ENCODE measurements at regions not wholly inside any gene's neighbourhood (a gene's known extent, or its start where the extent isn't known, plus 50 kb on each side); places are given as distances from the start of the nearest gene placed in this dataset.

GRCh38 chr14:22449600-22449905 is 139.5 kb downstream of the DAD1 start:
- TF ChIP-seq EZH2 (IDR thresholded peaks at IDR 0.05; ENCODE audit: low read length) = no peak
- no peak for TF ChIP-seq CTCF (optimal IDR thresholded peaks at IDR 0.05 in 1 of 3, IDR thresholded peaks at IDR 0.05 in 1 of 3, conservative IDR thresholded peaks at IDR 0.05 in 1 of 3; ENCODE audit: extremely low read depth in 1 of 3, insufficient read depth in 2 of 3, low read length in 3 of 3)
- Histone ChIP-seq H3K4me2 (ENCODE audit: control insufficient read depth, extremely low read depth, insufficient read depth, low read depth, low read length) (no peak overlapping the region), H2AFZ (ENCODE audit: control insufficient read depth, low read length) (no peak overlapping the region), H3K27ac (ENCODE audit: control insufficient read depth, insufficient read depth, low read length) (no peak overlapping the region), H3K9me1 (ENCODE audit: control insufficient read depth, extremely low read depth, insufficient read depth, low read length) (no peaks in the 10 kb centered on the region), H3K4me3 (ENCODE audit: control insufficient read depth in 2 of 3, extremely low read depth in 1 of 3, insufficient read depth in 2 of 3, low read depth in 1 of 3, low read length in 3 of 3) (no peak overlapping the region), H3K4me1 (ENCODE audit: control insufficient read depth, extremely low read depth, insufficient read depth, low read length) (no peaks in the 10 kb centered on the region), H3K79me2 (ENCODE audit: control insufficient read depth, insufficient read depth, low read length) (no peaks in the 10 kb centered on the region), H3K36me3 (ENCODE audit: control insufficient read depth in 2 of 2, extremely low read depth in 1 of 2, insufficient read depth in 2 of 2, low read length in 2 of 2) (no peaks in the 10 kb centered on the region), H3K9me3 (ENCODE audit: control insufficient read depth, low read depth, low read length) (no peaks in the 10 kb centered on the region), H4K20me1 (ENCODE audit: control insufficient read depth, extremely low read depth, insufficient read depth, low read length) (no peaks in the 10 kb centered on the region), H3K27me3 (ENCODE audit: control insufficient read depth, extremely low read depth, insufficient read depth, low read length) (peaks cover 22% of the 10 kb centered on the region), H3K9ac (ENCODE audit: control insufficient read depth, extremely low read depth, insufficient read depth, low read length) (no peak overlapping the region)
- dilution Hi-C loops (cut with MboI; ENCODE audit: extremely low pct_ligation_motif_present, low sequenced_read_pairs) = no loop called here
- no peak for FAIRE-seq
- DNase-seq (ENCODE audit: low read depth, low spot score) = no peak

- Histone ChIP-seq H3K9me1 (ENCODE audit: control insufficient read depth, extremely low read depth, insufficient read depth, low read length) (no peaks in the 10 kb centered on the region), H4K20me1 (ENCODE audit: control insufficient read depth, extremely low read depth, insufficient read depth, low read length) (no peaks in the 10 kb centered on the region), H3K9ac (ENCODE audit: control insufficient read depth, extremely low read depth, insufficient read depth, low read length) (no peak overlapping the region), H3K4me2 (ENCODE audit: control insufficient read depth, extremely low read depth, insufficient read depth, low read depth, low read length) (no peak overlapping the region), H3K4me1 (ENCODE audit: control insufficient read depth, extremely low read depth, insufficient read depth, low read length) (no peaks in the 10 kb centered on the region), H3K4me3 (ENCODE audit: control insufficient read depth in 2 of 3, extremely low read depth in 1 of 3, insufficient read depth in 2 of 3, low read depth in 1 of 3, low read length in 3 of 3) (no peak overlapping the region), H2AFZ (ENCODE audit: control insufficient read depth, low read length) (no peak overlapping the region), H3K36me3 (ENCODE audit: control insufficient read depth in 2 of 2, extremely low read depth in 1 of 2, insufficient read depth in 2 of 2, low read length in 2 of 2) (no peaks in the 10 kb centered on the region), H3K79me2 (ENCODE audit: control insufficient read depth, insufficient read depth, low read length) (no peaks in the 10 kb centered on the region), H3K27me3 (ENCODE audit: control insufficient read depth, extremely low read depth, insufficient read depth, low read length) (peaks cover 22% of the 10 kb centered on the region), H3K9me3 (ENCODE audit: control insufficient read depth, low read depth, low read length) (no peaks in the 10 kb centered on the region), H3K27ac (ENCODE audit: control insufficient read depth, insufficient read depth, low read length) (no peak overlapping the region)
- DNase-seq (ENCODE audit: low read depth, low spot score) (no peak), FAIRE-seq (no peak)
- dilution Hi-C loops (cut with MboI; ENCODE audit: extremely low pct_ligation_motif_present, low sequenced_read_pairs) = no loop called here
- no peak for TF ChIP-seq EZH2 (IDR thresholded peaks at IDR 0.05; ENCODE audit: low read length)
- TF ChIP-seq CTCF (optimal IDR thresholded peaks at IDR 0.05 in 1 of 3, IDR thresholded peaks at IDR 0.05 in 1 of 3, conservative IDR thresholded peaks at IDR 0.05 in 1 of 3; ENCODE audit: extremely low read depth in 1 of 3, insufficient read depth in 2 of 3, low read length in 3 of 3) = no peak
Measured at GRCh38 chr14:22448905-22449599, 140.0 kb downstream of the DAD1 start.
